ENCODE measurements at regions not wholly inside any gene's neighbourhood (a gene's known extent, or its start where the extent isn't known, plus 50 kb on each side); places are given as distances from the start of the nearest gene placed in this dataset.

DNA sequence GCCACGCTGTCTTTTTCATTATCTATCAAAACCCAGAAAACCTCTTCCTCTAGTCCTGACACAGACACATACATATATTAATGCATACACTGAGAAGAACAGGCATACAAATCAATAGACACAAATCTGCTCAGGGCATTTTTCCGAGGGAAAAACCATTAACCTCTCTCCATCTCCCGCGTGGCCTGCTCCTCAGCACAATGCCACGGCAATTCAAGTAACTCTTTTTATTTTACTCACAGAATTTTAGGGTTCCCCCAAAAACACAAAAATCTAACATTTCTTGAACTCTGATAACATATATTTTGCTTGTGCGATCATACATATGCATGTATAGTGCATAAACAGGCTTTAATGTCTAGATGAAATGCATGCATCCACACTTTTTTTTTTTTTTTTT lies 110.8 kb upstream of the NSMCE3 start:
- no peak for TF ChIP-seq CTCF (conservative IDR thresholded peaks at IDR 0.05)
- H3K27ac ChIP-seq = no peak overlapping the region

- TF ChIP-seq CTCF (conservative IDR thresholded peaks at IDR 0.05) = no peak
- no peak overlapping the region for H3K27ac ChIP-seq
These were observed 110.0 kb upstream of the NSMCE3 start for GRCh38 chr15:29379647-29380046.

- no peak overlapping the region for H3K27ac ChIP-seq
- no peak for TF ChIP-seq CTCF (conservative IDR thresholded peaks at IDR 0.05)
These were observed 107.5 kb upstream of the NSMCE3 start for GRCh38 chr15:29377161-29377560.

GRCh38 chr15:29376590-29376989 lies 107.0 kb upstream of the NSMCE3 start:
- no peak overlapping the region for H3K27ac ChIP-seq
- TF ChIP-seq CTCF (conservative IDR thresholded peaks at IDR 0.05) = no peak

DNA sequence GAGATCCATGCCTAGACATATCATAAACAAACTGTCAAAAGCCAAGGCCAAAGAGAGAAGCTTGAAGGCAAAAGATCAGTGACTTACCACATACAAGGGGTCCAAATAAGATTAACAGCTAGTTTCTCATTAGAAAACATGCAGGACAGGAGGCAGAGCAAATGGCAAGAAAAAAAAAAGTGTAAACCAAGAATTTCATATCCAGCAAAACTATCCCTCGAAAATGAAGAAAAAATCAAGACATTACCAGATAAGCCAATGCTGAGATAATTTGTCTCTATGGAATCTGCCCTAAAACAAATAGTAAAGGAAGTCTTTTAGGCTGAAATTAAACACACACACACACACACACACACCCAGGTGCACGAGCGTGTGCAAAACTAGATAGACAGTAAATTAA lies 99.6 kb upstream of the NSMCE3 start:
- TF ChIP-seq CTCF (conservative IDR thresholded peaks at IDR 0.05) = no peak
- no peak overlapping the region for H3K27ac ChIP-seq

DNA sequence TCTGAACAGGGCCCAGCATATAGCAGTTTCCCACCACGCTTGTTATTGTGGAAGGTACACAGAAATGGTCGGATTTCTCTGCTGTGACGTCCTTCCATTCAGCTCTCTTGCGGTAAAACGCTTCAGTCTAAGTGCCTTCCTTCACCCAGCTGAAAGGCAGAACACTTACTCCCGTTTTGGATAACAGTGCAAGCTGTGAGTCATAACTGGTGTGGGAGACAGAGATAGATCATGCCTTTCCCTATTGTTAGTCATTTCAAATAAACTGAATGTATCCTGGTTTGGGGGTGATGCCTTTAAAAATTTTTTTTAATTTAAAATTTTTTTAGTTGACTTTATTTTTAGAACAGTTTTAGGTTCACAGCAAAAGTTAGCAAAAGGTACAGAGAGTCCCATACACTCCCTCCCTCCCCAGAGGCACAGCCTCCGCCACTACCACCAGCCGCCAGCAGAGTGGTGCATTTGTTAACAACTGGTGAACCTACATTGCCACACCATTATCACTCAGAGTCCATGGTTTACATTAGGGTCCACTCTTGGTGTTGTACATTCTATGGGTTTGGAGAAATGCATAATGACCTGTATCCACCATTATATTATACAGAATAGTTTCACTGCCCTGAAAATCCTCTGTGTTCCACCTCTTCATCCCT lies 94.9 kb upstream of the NSMCE3 start:
- peak; percentile 61 for TF ChIP-seq CTCF (conservative IDR thresholded peaks at IDR 0.05)
- H3K27ac ChIP-seq = no peak overlapping the region

- no peak overlapping the region for H3K27ac ChIP-seq
- no peak for TF ChIP-seq CTCF (conservative IDR thresholded peaks at IDR 0.05)
These were observed 91.9 kb upstream of the NSMCE3 start for GRCh38 chr15:29361560-29361959.

All from VCaP (cell line).